SW480 (cell line): ENCODE measurements at regions not wholly inside any gene's neighbourhood (a gene's known extent, or its start where the extent isn't known, plus 50 kb on each side); places are given as distances from the start of the nearest gene placed in this dataset.
"Not testable (repeated sequence)": the region's sequence is repeated elsewhere in the genome, so short reads cannot be mapped to it uniquely, and the experiment has no call there.

Experiments used
- DNase-seq: peaks from one replicate; pipeline ENCODE4 v3.0.0-alpha.2; 2016; ENCODE audit warnings: low spot score

DNA sequence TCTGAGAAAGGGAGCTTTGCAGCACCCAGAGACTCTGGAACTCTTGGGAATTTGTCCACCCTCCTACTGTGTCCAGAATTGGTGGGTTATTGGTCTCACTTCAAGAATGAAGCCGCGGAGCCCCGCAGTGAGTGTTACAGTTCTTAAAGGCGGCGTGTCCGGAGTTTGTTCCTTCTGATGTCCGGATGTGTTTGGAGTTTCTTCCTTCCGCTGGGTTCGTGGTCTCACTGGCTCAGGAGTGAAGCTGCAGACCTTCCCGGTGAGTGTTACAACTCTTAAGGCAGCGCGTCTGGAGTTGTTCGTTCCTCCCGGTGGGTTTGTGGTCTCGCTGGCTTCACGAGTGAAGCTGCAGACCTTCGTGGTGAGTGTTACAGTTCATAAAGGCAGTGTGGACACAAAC, 824.7 kb downstream of the LRRTM4 start:
- DNase-seq = not testable (repeated sequence)

GRCh38 chr2:76692908-76693307, 829.3 kb downstream of the LRRTM4 start:
- no peak for DNase-seq

GRCh38 chr2:76688732-76689131, 833.4 kb downstream of the LRRTM4 start:
- no peak for DNase-seq

DNA sequence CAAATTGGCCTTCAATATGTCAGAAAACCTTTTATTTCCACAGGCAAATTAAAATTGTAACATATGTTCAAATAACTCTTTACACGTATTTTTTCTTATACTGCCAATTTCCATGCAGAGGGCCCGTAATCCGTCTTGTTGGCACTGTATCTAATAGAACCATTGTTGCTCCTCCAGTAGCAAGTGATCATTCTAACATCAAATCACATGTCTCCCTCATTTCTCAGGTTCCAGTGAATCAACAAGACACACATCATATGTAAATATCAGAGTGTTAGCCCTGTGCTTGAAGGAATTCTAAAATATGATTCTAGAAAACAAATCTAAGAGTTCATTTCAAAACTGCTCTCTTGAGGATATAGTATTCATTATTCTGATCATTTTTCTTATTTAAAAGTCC, 834.3 kb downstream of the LRRTM4 start:
- DNase-seq = no peak

GRCh38 chr2:76684756-76685155, 837.4 kb downstream of the LRRTM4 start:
- DNase-seq = no peak

GRCh38 chr2:76679025-76679396, 843.2 kb downstream of the LRRTM4 start:
- DNase-seq = no peak

GRCh38 chr2:76678383-76679024, 843.7 kb downstream of the LRRTM4 start:
- DNase-seq = no peak

DNA sequence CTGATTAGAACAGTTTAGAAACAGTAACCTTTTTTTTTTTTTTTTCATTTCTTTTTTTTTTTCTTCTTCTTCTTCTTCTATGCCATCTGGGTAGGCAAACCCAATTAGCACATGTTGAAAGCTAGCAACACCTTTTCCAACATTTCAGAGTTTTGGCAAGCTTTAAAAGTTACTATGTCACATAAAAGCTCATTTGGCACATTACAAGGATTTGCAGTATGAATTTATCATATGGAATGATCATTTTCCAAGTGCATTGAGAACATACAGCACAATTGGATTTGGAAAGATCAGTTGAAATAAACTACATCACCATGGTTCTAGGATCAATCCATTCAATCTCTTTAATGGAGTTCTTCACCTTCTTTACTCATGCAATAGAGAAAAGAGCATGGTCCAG, 847.0 kb downstream of the LRRTM4 start:
- DNase-seq = no peak

DNA sequence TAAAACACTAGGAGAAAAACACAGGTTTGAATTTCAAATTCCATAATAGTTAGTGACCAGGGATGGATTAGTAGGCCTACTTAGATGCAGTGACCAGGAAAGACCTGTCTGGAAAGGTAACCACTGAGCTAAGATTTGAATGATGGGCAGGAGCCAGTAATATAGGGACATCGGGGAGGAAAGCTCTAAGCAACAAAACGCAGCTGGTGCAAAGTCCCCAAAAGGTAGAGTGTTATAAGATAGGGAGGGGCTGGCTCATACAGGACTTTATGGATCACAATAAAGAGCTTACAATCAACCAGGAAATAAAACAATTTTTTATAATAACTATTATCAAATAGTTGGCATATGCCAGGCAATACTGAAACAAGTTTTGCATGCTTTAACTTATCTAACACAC, 849.4 kb downstream of the LRRTM4 start:
- DNase-seq = no peak

GRCh38 chr2:76669966-76670465, 852.2 kb downstream of the LRRTM4 start:
- DNase-seq = no peak

- DNase-seq = no peak
Measured at GRCh38 chr2:76668279-76668678, 853.9 kb downstream of the LRRTM4 start.

- no peak for DNase-seq
Measured at GRCh38 chr2:76667821-76668271, 854.3 kb downstream of the LRRTM4 start.

DNA sequence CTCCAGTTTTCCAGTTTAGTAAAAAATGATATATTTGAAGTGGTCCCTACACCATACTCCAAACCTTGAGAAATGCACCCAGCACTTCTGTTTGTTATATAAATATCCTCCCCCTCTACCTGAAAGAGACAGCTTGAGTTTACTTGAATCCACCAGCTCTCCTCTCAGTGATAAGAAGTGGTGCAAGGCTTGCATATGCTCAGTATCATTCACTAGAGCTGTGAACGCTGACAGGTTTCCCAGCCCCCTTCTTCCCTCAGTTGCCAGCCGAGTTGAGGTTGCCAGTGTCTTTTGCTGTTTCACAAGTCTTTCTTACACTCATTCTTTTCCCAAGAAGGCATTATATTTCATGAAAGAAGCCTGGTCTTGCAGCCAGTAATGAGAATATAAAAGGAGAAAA, 880.0 kb downstream of the LRRTM4 start:
- no peak for DNase-seq

GRCh38 chr2:76641506-76641905, 880.7 kb downstream of the LRRTM4 start:
- no peak for DNase-seq

DNA sequence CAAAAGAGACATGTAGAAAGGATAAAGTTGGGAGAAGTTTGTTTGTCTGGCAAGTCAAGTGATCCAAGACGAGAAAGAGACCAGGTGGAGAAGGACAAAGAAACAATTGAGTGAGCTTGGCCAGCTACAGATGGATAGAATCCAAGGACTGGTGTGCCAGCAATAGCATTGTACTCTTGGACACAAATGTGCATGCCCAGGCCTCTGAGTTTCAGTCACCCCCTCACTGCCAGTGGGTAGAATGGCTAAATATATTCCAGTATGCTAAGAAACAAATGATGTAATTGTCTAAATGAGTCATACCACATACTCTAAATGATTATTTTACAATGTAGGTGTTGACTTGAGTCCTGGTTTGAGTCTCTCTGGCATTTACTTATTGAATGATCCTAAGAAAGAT, 881.3 kb downstream of the LRRTM4 start:
- DNase-seq = no peak

DNA sequence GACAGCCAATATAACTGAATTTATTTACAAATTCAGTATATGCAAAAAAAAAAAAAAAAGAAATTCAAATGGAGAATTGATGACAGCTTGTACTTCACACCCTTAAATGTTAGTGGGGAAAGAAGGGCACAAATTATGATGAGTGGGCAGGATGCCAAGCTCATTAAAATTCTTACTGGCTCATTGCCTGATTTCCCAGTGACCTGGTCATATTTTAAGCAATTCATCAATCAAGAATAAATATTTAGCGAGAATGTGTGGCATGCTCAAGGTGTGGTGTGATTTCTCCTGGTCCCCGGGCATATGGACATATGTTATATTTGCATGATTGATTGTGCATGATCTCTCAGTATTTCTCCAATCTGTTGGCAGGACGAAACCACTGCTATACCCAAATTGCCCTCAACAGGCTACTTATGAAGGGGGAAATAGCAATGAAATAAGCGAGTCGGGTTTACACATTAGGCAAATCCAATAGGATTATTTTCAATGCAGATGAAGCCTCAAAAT, 883.0 kb downstream of the LRRTM4 start:
- no peak for DNase-seq

GRCh38 chr2:76633276-76633921, 888.8 kb downstream of the LRRTM4 start:
- no peak for DNase-seq

DNA sequence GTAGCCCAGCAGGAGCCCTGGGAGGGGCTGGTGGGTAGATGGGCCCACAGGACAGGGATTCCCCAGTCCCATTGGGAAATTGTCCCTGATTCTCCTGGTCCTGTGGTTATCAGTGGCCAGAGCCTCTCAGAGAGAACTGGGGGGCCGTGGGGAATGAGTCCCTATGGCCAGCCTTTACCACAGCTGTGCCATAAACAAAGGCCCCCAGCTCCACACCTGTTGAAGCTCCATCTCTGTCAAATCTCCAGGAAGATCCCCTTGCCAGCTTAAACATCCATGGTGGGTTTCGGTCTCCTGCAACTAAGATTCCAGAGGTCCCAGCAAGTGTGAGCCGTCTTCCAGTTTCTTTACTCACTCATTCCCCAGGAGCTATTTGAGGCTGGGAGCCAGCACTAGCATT, 897.1 kb downstream of the LRRTM4 start:
- no peak for DNase-seq

DNA sequence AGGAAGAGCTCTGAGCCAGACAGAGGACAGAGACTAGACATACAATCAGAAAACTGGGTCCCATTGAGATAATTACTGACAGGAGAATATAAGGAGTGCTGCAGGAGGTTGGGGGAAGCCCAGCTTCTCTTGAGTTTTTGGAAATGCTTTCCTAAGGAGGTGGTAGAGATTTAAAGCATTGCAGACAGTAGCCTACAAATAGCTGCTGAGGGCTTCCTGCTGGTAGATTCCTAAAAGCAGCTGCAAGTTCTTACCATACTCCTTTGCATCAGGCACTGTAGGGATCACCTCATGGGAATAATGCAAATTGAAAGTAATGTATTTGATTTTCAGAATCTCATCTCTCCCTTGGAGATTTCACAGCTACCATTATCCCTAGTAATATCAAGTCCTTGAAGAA, 902.6 kb upstream of the GCFC2 start:
- DNase-seq = no peak

DNA sequence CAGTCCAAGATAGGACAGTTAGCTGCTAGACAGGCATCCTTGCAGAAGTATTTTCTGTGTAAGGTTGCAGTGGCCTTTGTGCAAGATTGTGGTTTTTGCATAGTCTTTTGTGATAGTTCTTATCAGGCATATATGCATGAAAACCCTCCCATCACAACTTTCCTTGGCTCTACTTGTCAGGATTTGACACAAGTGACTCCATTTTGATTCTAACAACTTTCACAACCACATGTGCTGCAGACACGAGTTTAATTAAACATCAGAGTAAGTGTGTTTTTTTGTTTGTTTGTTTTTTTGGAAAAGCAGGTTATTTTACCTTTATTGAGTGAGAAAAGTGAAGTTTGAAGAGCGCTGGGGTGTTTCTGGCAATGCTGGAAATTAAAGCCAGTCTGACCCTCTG, 902.0 kb upstream of the GCFC2 start:
- DNase-seq = no peak

DNA sequence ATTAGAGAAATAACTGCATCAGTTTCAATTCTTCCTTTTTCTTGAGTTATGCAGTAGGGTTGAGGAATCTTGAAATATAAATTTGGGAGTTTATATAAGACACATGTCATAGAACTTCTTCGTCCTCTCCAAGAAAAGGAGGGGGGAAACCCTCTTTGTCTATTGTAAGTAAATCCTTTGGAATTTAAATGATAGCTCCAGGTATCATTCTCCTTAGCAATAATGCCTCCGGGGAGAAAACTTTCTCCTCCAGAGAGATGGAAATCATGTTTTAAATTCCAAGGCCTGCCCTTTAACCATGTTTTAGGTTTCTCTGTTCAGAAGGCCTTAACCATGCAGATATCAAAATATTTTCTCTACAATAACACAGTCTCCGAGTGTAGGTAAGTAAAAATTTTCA, 899.7 kb upstream of the GCFC2 start:
- DNase-seq = no peak

- DNase-seq = peak; percentile 93
Measured at GRCh38 chr2:76599732-76600368, 889.1 kb upstream of the GCFC2 start.

DNA sequence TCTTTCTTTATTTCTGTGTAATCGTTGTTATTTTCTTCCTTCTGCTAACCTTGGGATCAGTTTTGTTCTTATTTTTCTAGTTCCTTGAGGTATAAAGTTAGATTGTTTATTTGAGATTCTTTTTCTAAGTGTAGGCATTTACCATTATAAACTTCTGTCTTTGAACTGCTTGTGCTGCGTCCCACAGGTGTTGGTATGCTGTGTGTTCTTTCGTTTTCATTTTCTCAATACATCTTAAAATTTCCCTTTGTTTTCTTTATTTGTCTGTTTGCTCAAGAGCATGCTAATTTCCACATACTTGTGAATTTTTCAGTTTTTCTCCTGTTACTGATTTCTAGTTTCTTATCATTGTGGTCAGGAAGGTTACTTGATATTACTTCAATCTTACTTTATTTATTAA, 873.8 kb upstream of the GCFC2 start:
- DNase-seq = no peak
